Prostate gland (tissue), 2 donors: ENCODE measurements at regions not wholly inside any gene's neighbourhood (a gene's known extent, or its start where the extent isn't known, plus 50 kb on each side); places are given as distances from the start of the nearest gene placed in this dataset.

Source experiments
- DNase-seq: peaks from one replicate; pipeline ENCODE4 v3.0.0-alpha.2; 2019; ENCODE audit warnings: low spot score
- H3K27ac ChIP-seq, 2 donors: fragments of 200-600 bp; sonication (generic); 2 replicates each; pipeline ENCODE4 v1.5.1; 2017 to 2019
- H3K27me3 ChIP-seq: fragments of 200-600 bp; sonication (generic); replicated peaks from 2 replicates; pipeline ENCODE4 v1.5.1; 2019; ENCODE audit not compliant: insufficient read depth
- H3K36me3 ChIP-seq, 2 donors: fragments of 200-600 bp; sonication (generic); 1 replicate in 1 of 2; 2 replicates in 1 of 2; pipeline versions ENCODE4 v1.5.1 to v1.8.1; 2017 to 2019
- H3K4me1 ChIP-seq: fragments of 200-600 bp; sonication (generic); replicated peaks from 2 replicates; pipeline ENCODE4 v1.5.1; 2019
- H3K4me3 ChIP-seq, 2 donors: fragments of 200-600 bp; sonication (generic); 2 replicates each; pipeline ENCODE4 v1.5.1; 2017 to 2019
- H3K9me3 ChIP-seq: fragments of 200-600 bp; sonication (generic); 2 replicates; pipeline ENCODE4 v1.5.1; 2017
- CTCF ChIP-seq, 4 experiments: fragments of 200-600 bp in 2 of 4; fragments of 450-650 bp in 2 of 4; sonication (generic) in 2 of 4; IDR thresholded peaks; 1 replicate in 3 of 4; 2 replicates in 1 of 4; pipeline ENCODE4 v1.5.1; 2016 to 2019; ENCODE audit warnings: antibody characterized with exemption in 4 of 4, mild to moderate bottlenecking in 2 of 4, moderate library complexity in 2 of 4
- POLR2A ChIP-seq: fragments of 450-650 bp; IDR thresholded peaks from one replicate; pipeline ENCODE4 v1.6.1; 2016; ENCODE audit warnings: antibody characterized with exemption, mild to moderate bottlenecking
- POLR2AphosphoS5 ChIP-seq: sonication (generic); formaldehyde crosslinking; IDR thresholded peaks from one replicate; pipeline ENCODE4 v1.6.1; 2017; ENCODE audit warnings: antibody characterized with exemption
- WGBS: methylation state at CpG from one replicate; pipeline ENCODE4 v1.1.5; 2018; 5-methylcytosine and 5-hydroxymethylcytosine counted together
- intact Hi-C: fragments of 100-400 bp; cut with DNase I; formaldehyde crosslinking; loops from one replicate; pipeline ENCODE4 v1.14.2; 2022

- intact Hi-C loops, result no loop called here
- WGBS, result 95% methylated on average over 3 of the region's 3 CpGs
- Histone ChIP-seq H3K27ac (no peak overlapping the region), H3K9me3 (no peaks in the 10 kb centered on the region), H3K4me1 (no peaks in the 10 kb centered on the region), H3K36me3 (no peaks in the 10 kb centered on the region), H3K4me3 (no peak overlapping the region), H3K27me3 (no peaks in the 10 kb centered on the region)
- TF ChIP-seq CTCF (IDR thresholded peaks at IDR 0.05) (no peak), POLR2AphosphoS5 (no peak), POLR2A (no peak)
- no peak for DNase-seq
These were observed 326.6 kb downstream of the MZT1 start for GRCh38 chr13:72400856-72401255.

GRCh38 chr13:72399351-72399750, 328.1 kb downstream of the MZT1 start:
- no peak for DNase-seq
- Histone ChIP-seq H3K4me3 (no peak overlapping the region), H3K9me3 (no peaks in the 10 kb centered on the region), H3K36me3 (no peaks in the 10 kb centered on the region), H3K27ac (no peak overlapping the region), H3K4me1 (no peaks in the 10 kb centered on the region), H3K27me3 (no peaks in the 10 kb centered on the region)
- TF ChIP-seq POLR2AphosphoS5 (no peak), CTCF (IDR thresholded peaks at IDR 0.05) (no peak), POLR2A (no peak)
- 95% methylated on average over 4 of the region's 4 CpGs for WGBS
- intact Hi-C loops, result no loop called here

- H3K27me3 ChIP-seq, result no peaks in the 10 kb centered on the region
- intact Hi-C loops, result no loop called here
- 90% methylated on average over 1 of the region's 1 CpG for WGBS
These were observed 330.2 kb downstream of the MZT1 start for GRCh38 chr13:72397265-72397664.

GRCh38 chr13:72390909-72391308, 336.5 kb downstream of the MZT1 start:
- intact Hi-C loops, result no loop called here
- WGBS, result 93% methylated on average over 4 of the region's 4 CpGs
- no peaks in the 10 kb centered on the region for H3K9me3 ChIP-seq
- no peaks in the 10 kb centered on the region for H3K4me1 ChIP-seq
- H3K27me3 ChIP-seq, result no peaks in the 10 kb centered on the region
- no peaks in the 10 kb centered on the region for H3K36me3 ChIP-seq
- DNase-seq, result no peak
- no peak overlapping the region for H3K4me3 ChIP-seq
- no peak for TF ChIP-seq POLR2AphosphoS5
- no peak for TF ChIP-seq CTCF (IDR thresholded peaks at IDR 0.05)
- no peak for TF ChIP-seq POLR2A
- no peak overlapping the region for H3K27ac ChIP-seq

More at GRCh38 chr13:72397265-72397664, 330.2 kb downstream of the MZT1 start:
- Histone ChIP-seq H3K9me3 (no peaks in the 10 kb centered on the region), H3K36me3 (no peaks in the 10 kb centered on the region), H3K4me1 (no peaks in the 10 kb centered on the region), H3K4me3 (no peak overlapping the region), H3K27ac (no peak overlapping the region)
- DNase-seq, result no peak
- TF ChIP-seq CTCF (IDR thresholded peaks at IDR 0.05) (no peak), POLR2A (no peak), POLR2AphosphoS5 (no peak)

- TF ChIP-seq POLR2AphosphoS5 (no peak), CTCF (IDR thresholded peaks at IDR 0.05) (no peak), POLR2A (no peak)
- Histone ChIP-seq H3K27me3 (no peaks in the 10 kb centered on the region), H3K4me1 (no peaks in the 10 kb centered on the region), H3K27ac (no peak overlapping the region), H3K36me3 (no peaks in the 10 kb centered on the region), H3K9me3 (no peaks in the 10 kb centered on the region), H3K4me3 (no peak overlapping the region)
- intact Hi-C loops, result no loop called here
- DNase-seq, result no peak
- 91% methylated on average over 5 of the region's 5 CpGs for WGBS
These were observed 341.2 kb downstream of the MZT1 start for GRCh38 chr13:72386138-72386684.
